ENCODE measurements at regions not wholly inside any gene's neighbourhood (a gene's known extent, or its start where the extent isn't known, plus 50 kb on each side); places are given as distances from the start of the nearest gene placed in this dataset.
A peak's percentile ranks its signal among the peaks of the same experiment; 100 is the strongest.
"Not testable (repeated sequence)": the region's sequence is repeated elsewhere in the genome, so short reads cannot be mapped to it uniquely, and the experiment has no call there.

DNA sequence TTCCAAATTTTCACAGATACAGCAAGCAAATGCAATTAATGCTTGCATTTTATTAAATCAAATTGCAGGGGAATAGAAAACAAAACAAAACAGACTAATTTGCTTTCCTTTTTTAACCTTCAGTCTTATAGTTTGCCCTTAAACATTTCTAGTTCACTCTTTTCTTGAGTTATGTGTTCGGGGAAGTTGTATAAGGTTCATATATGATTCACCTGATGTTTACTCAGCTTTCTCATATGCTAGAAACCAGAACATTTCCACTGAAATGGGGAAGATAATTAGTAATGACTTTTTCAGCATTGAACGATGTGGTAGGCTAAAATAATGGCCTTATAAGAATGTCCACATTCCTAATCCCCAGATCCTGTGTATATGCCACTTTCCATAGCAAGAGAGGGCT lies 64.6 kb upstream of the NBPF26 start:
- not testable (repeated sequence) for H3K4me3 Mint-ChIP-seq, H3K9me3 Mint-ChIP-seq, H3K27ac Mint-ChIP-seq, ATAC-seq, H3K4me1 Mint-ChIP-seq, H3K27me3 Mint-ChIP-seq, DNase-seq

- H3K4me3 Mint-ChIP-seq = peak overlapping the region; percentile 83 to 90
- H3K9me3 Mint-ChIP-seq, H3K4me1 Mint-ChIP-seq, DNase-seq, H3K27me3 Mint-ChIP-seq: not testable (repeated sequence)
- ATAC-seq = peak; percentile 26
- H3K27ac Mint-ChIP-seq = peak overlapping the region in 1 of 2 donors; percentile 65
Measured at GRCh38 chr1:120664376-120665249, 59.1 kb upstream of the NBPF26 start.

DNA sequence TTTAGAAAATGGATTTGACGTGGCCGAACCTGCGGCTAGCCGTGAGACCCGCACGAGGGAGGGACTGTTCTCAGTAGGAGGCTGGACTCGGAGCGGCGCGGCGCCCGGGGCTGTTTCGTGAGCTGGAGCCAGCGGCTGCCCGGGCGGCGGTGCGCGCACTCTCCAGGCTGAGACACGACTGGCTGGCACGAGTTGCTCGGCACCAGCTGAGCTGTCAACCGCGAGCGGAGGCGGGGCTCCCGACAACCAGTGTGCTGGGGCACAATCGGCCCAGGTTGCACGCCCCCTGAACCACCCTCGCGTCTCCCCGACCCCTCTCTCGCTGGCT lies 58.5 kb upstream of the NBPF26 start:
- Mint-ChIP-seq H3K4me3 (peak overlapping the region; percentile 83 to 90), H3K27ac (peak overlapping the region in 1 of 2 donors; percentile 65)
- H3K9me3 Mint-ChIP-seq, H3K4me1 Mint-ChIP-seq, H3K27me3 Mint-ChIP-seq: not testable (repeated sequence)
- DNase-seq (peak; percentile 0 to 34), ATAC-seq (peak; percentile 97)

DNA sequence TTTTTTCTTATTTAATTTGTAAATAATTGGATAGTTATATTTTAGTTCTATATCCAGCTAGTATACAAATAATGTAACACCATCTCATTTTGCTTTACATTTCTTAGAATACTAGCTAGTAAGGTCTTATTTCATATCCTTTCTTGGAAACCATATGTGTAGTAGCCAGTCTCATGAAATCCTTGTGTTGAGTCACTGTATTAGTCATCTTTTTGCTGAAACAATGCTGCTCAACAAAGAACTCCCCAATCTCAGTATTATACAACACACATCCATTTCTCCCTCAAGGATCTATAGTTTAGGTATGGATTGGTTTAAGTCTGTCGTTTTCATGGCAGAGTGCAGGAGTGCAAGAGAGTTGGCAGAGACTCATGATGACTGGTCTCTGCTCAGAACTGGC lies 55.6 kb upstream of the NBPF26 start:
- H3K27me3 Mint-ChIP-seq, H3K4me1 Mint-ChIP-seq, H3K27ac Mint-ChIP-seq, H3K9me3 Mint-ChIP-seq, H3K4me3 Mint-ChIP-seq, DNase-seq: not testable (repeated sequence)
- peak; percentile 55 for ATAC-seq

Measured in stimulated activated naive CD8-positive, alpha-beta T cell treated with anti-CD3 and anti-CD28 coated beads, Interleukin-15, amount 100 ng/mL, for 72 hours (primary cell).